MCF 10A (cell line): ENCODE measurements at regions not wholly inside any gene's neighbourhood (a gene's known extent, or its start where the extent isn't known, plus 50 kb on each side); places are given as distances from the start of the nearest gene placed in this dataset.

Experiments
- BruUV-seq: library from RNA; stranded (reverse); fragments of 400-500 nt; replicated peaks from 2 replicates; lab custom pipeline; 2021; lab: Mats Ljungman, UMichigan
- CTCF ChIA-PET: fragments of 300-600 bp; sonication (Branson Sonifier 250); formaldehyde crosslinking; extraction: SDS; loops from one replicate; lab custom pipeline; 2021; ENCODE audit warnings: antibody characterized with exemption, inconsistent platforms; lab: Yijun Ruan, JAX
- POLR2A ChIA-PET: fragments of 300-600, 350-650 bp; sonication (Branson Sonifier 250); formaldehyde crosslinking; extraction: SDS; loops from one replicate; lab custom pipeline; 2020; ENCODE audit warnings: antibody characterized with exemption, inconsistent platforms; lab: Yijun Ruan, JAX
- DNase-seq: peaks from one replicate; pipeline ENCODE4 v3.0.0-alpha.2; 2018; ENCODE audit not compliant: unreplicated experiment
- H3K27ac Mint-ChIP-seq: one replicate; pipeline ENCODE4 v1.8.0; 2022; ENCODE audit warnings: mild to moderate bottlenecking, low read depth, mixed read lengths; ENCODE audit not compliant: unreplicated experiment
- H3K27me3 Mint-ChIP-seq: one replicate; pipeline ENCODE4 v1.8.0; 2022; ENCODE audit warnings: mixed read lengths; ENCODE audit not compliant: insufficient read depth, unreplicated experiment
- H3K36me3 Mint-ChIP-seq: one replicate; pipeline ENCODE4 v1.8.0; 2022; ENCODE audit warnings: mild to moderate bottlenecking, moderate library complexity, mixed read lengths; ENCODE audit not compliant: insufficient read depth, unreplicated experiment
- H3K4me1 Mint-ChIP-seq: one replicate; pipeline ENCODE4 v1.8.0; 2022; ENCODE audit warnings: mixed read lengths; ENCODE audit not compliant: insufficient read depth, unreplicated experiment
- H3K4me3 Mint-ChIP-seq: one replicate; pipeline ENCODE4 v1.8.0; 2022; ENCODE audit warnings: mild to moderate bottlenecking, moderate library complexity, mixed read lengths; ENCODE audit not compliant: unreplicated experiment
- H3K9me3 Mint-ChIP-seq: one replicate; pipeline ENCODE4 v1.8.0; 2022; ENCODE audit warnings: mixed read lengths; ENCODE audit not compliant: unreplicated experiment
- CTCF ChIP-seq: fragments of 200-600 bp; IDR thresholded peaks from one replicate; pipeline ENCODE4 v1.8.0; 2022; ENCODE audit warnings: antibody characterized with exemption, mild to moderate bottlenecking; ENCODE audit not compliant: unreplicated experiment
- intact Hi-C: fragments of 100-400 bp; cut with micrococcal nuclease; formaldehyde crosslinking; loops from 2 replicates; pipeline ENCODE4 v1.14.1; 2022

DNA sequence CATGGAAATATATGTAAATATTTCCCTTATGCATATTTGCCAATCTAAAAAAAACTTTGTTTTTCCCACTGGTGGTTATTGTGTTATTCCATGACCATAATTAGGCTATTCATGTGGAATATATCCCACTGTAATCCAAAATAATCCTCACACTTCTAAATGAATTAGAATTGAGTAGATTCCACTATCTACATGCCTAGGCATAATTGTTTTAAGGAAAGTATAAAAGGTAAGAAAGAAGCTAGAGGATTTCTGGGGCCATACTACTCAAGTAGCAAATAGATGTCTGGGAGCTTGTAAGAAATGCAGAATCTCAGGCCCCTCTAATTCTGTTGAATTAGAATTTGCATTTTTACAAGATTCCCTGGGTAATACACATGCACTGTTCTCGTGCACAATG lies 83.5 kb upstream of the RRP15 start:
- Mint-ChIP-seq H3K4me3 (no peak overlapping the region), H3K4me1 (peaks cover 11% of the 10 kb centered on the region), H3K9me3 (peaks cover 15% of the 10 kb centered on the region), H3K27me3 (peaks cover 81% of the 10 kb centered on the region), H3K36me3 (peaks cover 6% of the 10 kb centered on the region), H3K27ac (no peak overlapping the region)
- intact Hi-C loops: no loop called here
- no peak for TF ChIP-seq CTCF
- DNase-seq: no peak
- POLR2A ChIA-PET: interaction anchor here (1.5 kb wide), 1 partner anchor 84 kb away, joined by 4 read pairs; the partner anchor contains the start of gene RRP15
- CTCF ChIA-PET: interaction anchor here (0.6 to 1.3 kb wide), 2 partner anchors 21 to 1266 kb away, joined by 3 to 5 read pairs; no protein-coding TSS in a partner anchor
- BruUV-seq: no TSS peak

DNA sequence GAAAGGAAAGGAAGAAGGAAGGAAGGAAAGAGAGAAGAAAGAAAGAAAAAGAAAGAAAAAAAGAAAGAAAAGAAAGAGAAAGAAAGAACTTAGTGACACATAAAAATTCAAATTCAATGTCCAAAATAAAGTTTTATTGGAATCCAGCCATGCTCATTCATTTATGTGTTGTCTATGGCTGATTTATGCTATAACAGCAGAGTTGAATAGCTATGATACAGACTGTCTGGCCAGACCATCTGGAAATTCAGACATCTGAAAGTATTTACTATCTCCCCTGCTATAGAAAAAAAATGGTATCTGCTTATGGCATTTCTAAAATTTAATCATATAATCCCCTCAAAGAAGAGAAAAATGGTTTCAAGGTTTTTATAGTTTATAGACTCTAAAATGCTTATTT lies 79.4 kb upstream of the RRP15 start:
- no TSS peak for BruUV-seq
- TF ChIP-seq CTCF: no peak
- Mint-ChIP-seq H3K4me3 (no peak overlapping the region), H3K9me3 (peaks cover 15% of the 10 kb centered on the region), H3K36me3 (peaks cover 6% of the 10 kb centered on the region), H3K4me1 (peaks cover 21% of the 10 kb centered on the region), H3K27ac (no peak overlapping the region), H3K27me3 (peaks cover 51% of the 10 kb centered on the region)
- ChIA-PET POLR2A (no interaction called here), CTCF (interaction anchor here (0.7 kb wide), 1 partner anchor 1162 kb away, joined by 3 read pairs; no protein-coding TSS in a partner anchor)
- no peak for DNase-seq
- intact Hi-C loops: no loop called here

GRCh38 chr1:218207194-218207593 lies 77.9 kb upstream of the RRP15 start:
- peaks cover 38% of the 10 kb centered on the region for H3K27me3 Mint-ChIP-seq
- intact Hi-C loops: no loop called here

GRCh38 chr1:218209351-218209861 lies 75.7 kb upstream of the RRP15 start:
- peaks cover 24% of the 10 kb centered on the region for H3K4me1 Mint-ChIP-seq
- no TSS peak for BruUV-seq
- no peak for TF ChIP-seq CTCF
- intact Hi-C loops: no loop called here
- CTCF ChIA-PET: interaction anchor here (0.6 to 0.7 kb wide), 2 partner anchors 8 to 57 kb away, joined by 3 to 8 read pairs; no protein-coding TSS in a partner anchor
- H3K4me3 Mint-ChIP-seq: no peak overlapping the region
- peaks cover 6% of the 10 kb centered on the region for H3K36me3 Mint-ChIP-seq
- H3K27me3 Mint-ChIP-seq: peaks cover 30% of the 10 kb centered on the region
- H3K27ac Mint-ChIP-seq: peak overlapping the region; percentile 67
- DNase-seq: peak; percentile 67
- POLR2A ChIA-PET: no interaction called here
- peaks cover 8% of the 10 kb centered on the region for H3K9me3 Mint-ChIP-seq

More at GRCh38 chr1:218207194-218207593, 77.9 kb upstream of the RRP15 start:
- H3K36me3 Mint-ChIP-seq: peaks cover 6% of the 10 kb centered on the region
- H3K27ac Mint-ChIP-seq: no peak overlapping the region
- CTCF ChIA-PET: interaction anchor here (0.7 kb wide), 1 partner anchor 217 kb away, joined by 3 read pairs; no protein-coding TSS in a partner anchor
- BruUV-seq: no TSS peak
- no peak for TF ChIP-seq CTCF
- POLR2A ChIA-PET: no interaction called here
- H3K4me1 Mint-ChIP-seq: peaks cover 24% of the 10 kb centered on the region
- peaks cover 15% of the 10 kb centered on the region for H3K9me3 Mint-ChIP-seq
- DNase-seq: no peak
- H3K4me3 Mint-ChIP-seq: no peak overlapping the region
